Left ventricle myocardium inferior (tissue), 1 donor: ENCODE measurements at regions not wholly inside any gene's neighbourhood (a gene's known extent, or its start where the extent isn't known, plus 50 kb on each side); places are given as distances from the start of the nearest gene placed in this dataset.

Experiments
- DNase-seq: peaks from one replicate; pipeline ENCODE4 v3.0.0-alpha.2; 2020
- H3K27ac ChIP-seq: fragments of 200-600 bp; replicated peaks from 2 replicates; pipeline ENCODE4 v1.8.0; 2021
- H3K27me3 ChIP-seq: fragments of 200-600 bp; 2 replicates; pipeline ENCODE4 v1.8.0; 2021; ENCODE audit warnings: low read depth
- H3K36me3 ChIP-seq: fragments of 200-600 bp; 2 replicates; pipeline ENCODE4 v1.8.0; 2021
- H3K4me1 ChIP-seq: fragments of 200-600 bp; 2 replicates; pipeline ENCODE4 v1.8.0; 2021
- H3K4me3 ChIP-seq: fragments of 200-600 bp; 2 replicates; pipeline ENCODE4 v1.8.0; 2021; ENCODE audit warnings: mild to moderate bottlenecking, moderate library complexity
- H3K9me3 ChIP-seq: fragments of 200-600 bp; replicated peaks from 2 replicates; pipeline ENCODE4 v1.8.0; 2021
- intact Hi-C: fragments of 100-400 bp; cut with micrococcal nuclease; formaldehyde crosslinking; loops from one replicate; pipeline ENCODE4 v1.11.0; 2022
- TF ChIP-seq, protein P1 (sequence below): fragments of 200-600 bp; IDR thresholded peaks from 2 replicates; pipeline ENCODE4 v1.8.0; 2021; ENCODE audit warnings: antibody characterized with exemption, mild to moderate bottlenecking, borderline replicate concordance
- donor health status: DM: no; HTN: yes; CAD: no; lungs with severe emphysema.

DNA sequence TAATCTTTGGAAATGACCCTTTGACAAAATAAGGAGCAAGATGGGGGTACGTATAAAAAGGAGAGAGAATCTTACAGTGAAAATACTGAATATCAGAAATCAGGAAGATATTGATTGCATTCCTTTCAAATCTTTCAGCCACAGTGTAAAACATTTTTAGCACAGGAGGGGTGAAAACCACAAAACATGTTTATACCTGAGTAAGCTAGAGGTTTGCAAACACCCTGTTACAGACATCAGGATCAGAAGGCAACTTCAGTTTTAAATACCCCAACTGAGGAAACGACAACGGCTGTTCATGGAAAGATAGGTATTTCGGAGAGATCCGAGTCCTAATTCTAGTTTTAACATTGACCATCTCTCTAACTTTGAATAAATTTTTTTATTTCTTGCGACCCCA lies 69.1 kb upstream of the ITGB1 start:
- no peak for DNase-seq
- TF ChIP-seq, protein P1, sequence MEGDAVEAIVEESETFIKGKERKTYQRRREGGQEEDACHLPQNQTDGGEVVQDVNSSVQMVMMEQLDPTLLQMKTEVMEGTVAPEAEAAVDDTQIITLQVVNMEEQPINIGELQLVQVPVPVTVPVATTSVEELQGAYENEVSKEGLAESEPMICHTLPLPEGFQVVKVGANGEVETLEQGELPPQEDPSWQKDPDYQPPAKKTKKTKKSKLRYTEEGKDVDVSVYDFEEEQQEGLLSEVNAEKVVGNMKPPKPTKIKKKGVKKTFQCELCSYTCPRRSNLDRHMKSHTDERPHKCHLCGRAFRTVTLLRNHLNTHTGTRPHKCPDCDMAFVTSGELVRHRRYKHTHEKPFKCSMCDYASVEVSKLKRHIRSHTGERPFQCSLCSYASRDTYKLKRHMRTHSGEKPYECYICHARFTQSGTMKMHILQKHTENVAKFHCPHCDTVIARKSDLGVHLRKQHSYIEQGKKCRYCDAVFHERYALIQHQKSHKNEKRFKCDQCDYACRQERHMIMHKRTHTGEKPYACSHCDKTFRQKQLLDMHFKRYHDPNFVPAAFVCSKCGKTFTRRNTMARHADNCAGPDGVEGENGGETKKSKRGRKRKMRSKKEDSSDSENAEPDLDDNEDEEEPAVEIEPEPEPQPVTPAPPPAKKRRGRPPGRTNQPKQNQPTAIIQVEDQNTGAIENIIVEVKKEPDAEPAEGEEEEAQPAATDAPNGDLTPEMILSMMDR, result no peak
- Histone ChIP-seq H3K4me3 (no peak overlapping the region), H3K4me1 (peaks cover 7% of the 10 kb centered on the region), H3K27me3 (no peaks in the 10 kb centered on the region), H3K9me3 (no peaks in the 10 kb centered on the region), H3K36me3 (no peaks in the 10 kb centered on the region), H3K27ac (no peak overlapping the region)
- intact Hi-C loops, result no loop called here

DNA sequence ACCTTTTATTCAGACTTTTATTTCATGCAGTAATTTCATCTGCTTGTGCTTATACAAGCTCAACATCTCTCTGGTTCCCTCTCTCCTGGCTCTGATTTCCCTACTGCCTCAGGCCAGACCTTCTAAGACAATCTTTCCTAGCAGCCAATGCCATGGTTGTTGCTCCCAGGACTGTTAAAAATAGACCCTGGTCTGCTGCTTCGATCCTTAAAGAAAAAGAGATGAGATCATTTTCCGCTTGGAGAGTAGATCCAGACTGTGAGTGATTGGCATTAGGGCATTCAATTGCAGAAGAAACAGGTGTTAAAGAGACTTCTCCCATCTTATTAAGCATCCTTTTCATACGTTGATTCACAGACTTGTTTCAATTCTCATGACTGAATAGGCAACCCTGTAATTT lies 68.4 kb upstream of the ITGB1 start:
- H3K27ac ChIP-seq, result peak overlapping the region; percentile 37
- no peaks in the 10 kb centered on the region for H3K27me3 ChIP-seq
- TF ChIP-seq, protein P1, result no peak

DNA sequence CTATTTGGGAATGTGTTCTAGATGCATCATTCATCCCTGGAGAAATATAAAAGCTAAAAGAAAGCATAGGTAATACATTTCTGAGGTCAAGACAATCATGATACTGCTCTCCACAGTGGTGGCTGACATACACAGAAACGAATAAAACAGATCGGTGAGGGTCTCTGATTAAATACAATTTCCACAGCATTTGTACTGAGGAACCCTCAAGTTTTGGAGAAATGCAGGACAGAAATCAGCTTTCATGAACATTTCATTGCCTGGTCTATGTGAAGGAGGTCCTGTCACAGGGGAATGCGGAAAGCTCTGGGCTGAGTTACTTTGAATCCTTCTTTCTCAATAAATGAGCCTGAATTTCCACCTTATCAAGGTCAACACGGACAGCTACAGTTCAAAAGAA lies 67.9 kb upstream of the ITGB1 start:
- Histone ChIP-seq H3K4me3 (no peak overlapping the region), H3K27ac (peak overlapping the region; percentile 37), H3K27me3 (no peaks in the 10 kb centered on the region), H3K36me3 (no peaks in the 10 kb centered on the region), H3K9me3 (no peaks in the 10 kb centered on the region), H3K4me1 (peaks cover 7% of the 10 kb centered on the region)
- intact Hi-C loops, result no loop called here
- DNase-seq, result no peak
- TF ChIP-seq, protein P1, result no peak

More for the DNA sequence above, 68.4 kb upstream of the ITGB1 start:
- Histone ChIP-seq H3K9me3 (no peaks in the 10 kb centered on the region), H3K36me3 (no peaks in the 10 kb centered on the region), H3K4me3 (no peak overlapping the region), H3K4me1 (peaks cover 7% of the 10 kb centered on the region)
- no peak for DNase-seq
- intact Hi-C loops, result no loop called here

DNA sequence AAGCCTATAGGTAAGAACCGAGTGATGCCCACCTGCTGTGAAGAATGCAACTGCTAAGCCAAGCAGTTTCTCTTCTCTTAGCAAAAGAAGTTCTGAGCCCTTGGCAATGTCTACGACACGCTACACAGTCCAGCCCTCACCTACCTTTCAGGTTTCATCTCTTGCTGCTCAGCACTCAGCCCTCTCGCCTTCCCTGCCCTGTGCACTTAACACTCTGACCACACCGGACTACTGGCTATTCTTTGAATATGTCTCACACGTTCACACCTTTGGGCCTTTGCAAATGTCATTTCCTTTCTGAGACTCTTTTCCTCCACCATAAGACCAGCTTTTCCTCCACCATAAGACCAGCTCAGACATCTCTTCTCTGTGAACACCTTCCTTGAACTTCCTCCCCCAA lies 67.0 kb upstream of the ITGB1 start:
- Histone ChIP-seq H3K27ac (no peak overlapping the region), H3K36me3 (no peaks in the 10 kb centered on the region), H3K4me3 (no peak overlapping the region), H3K9me3 (no peaks in the 10 kb centered on the region), H3K27me3 (no peaks in the 10 kb centered on the region), H3K4me1 (peaks cover 7% of the 10 kb centered on the region)
- no peak for DNase-seq
- intact Hi-C loops, result no loop called here
- TF ChIP-seq, protein P1, result no peak

DNA sequence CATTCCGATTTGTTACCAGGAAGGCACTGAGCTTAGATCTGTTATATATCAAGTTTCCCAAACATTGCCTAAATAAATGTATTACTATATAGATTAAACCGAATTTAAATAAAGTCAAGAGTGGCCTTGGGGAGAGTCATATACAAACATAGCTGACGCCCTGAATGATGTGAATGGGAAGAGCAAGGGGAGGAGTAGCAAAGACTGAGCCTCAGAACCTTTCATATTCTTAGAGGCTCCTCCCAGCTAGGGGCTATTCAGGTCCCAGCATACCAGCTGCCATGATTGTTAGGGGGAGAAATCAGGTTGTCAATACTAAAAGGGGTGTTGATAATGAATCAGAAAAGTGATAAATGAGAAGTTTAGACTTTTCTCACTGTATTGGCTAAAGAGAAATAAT lies 64.7 kb upstream of the ITGB1 start:
- Histone ChIP-seq H3K9me3 (no peaks in the 10 kb centered on the region), H3K27ac (no peak overlapping the region), H3K27me3 (no peaks in the 10 kb centered on the region), H3K36me3 (no peaks in the 10 kb centered on the region), H3K4me1 (peaks cover 7% of the 10 kb centered on the region), H3K4me3 (no peak overlapping the region)
- intact Hi-C loops, result no loop called here
- TF ChIP-seq, protein P1, result no peak
- DNase-seq, result no peak

DNA sequence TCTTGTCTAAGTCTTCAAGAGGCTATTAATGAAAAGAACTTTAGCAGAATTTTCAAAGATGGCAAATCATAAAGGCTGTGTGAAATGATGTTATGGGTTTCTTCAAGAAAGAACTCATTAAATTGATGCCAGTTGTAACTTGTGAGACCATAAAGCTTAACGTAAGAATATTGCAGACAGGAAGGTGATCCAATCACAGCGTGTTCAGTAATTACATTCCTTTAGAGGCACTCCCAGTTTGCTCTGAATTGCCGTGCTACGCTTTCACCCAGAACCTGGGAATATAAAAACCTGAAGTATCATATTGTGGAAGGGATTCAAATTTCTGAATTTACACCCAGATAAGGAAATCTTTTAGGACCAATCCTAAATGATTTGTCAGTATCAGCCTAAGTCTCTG lies 64.1 kb upstream of the ITGB1 start:
- H3K36me3 ChIP-seq, result no peaks in the 10 kb centered on the region
- peaks cover 7% of the 10 kb centered on the region for H3K4me1 ChIP-seq
- H3K27ac ChIP-seq, result no peak overlapping the region
- H3K9me3 ChIP-seq, result no peaks in the 10 kb centered on the region
- H3K4me3 ChIP-seq, result no peak overlapping the region
- TF ChIP-seq, protein P1, result no peak
- intact Hi-C loops, result no loop called here
- DNase-seq, result no peak
- no peaks in the 10 kb centered on the region for H3K27me3 ChIP-seq
